Lung (tissue), 11 donors: ENCODE measurements at regions not wholly inside any gene's neighbourhood (a gene's known extent, or its start where the extent isn't known, plus 50 kb on each side); places are given as distances from the start of the nearest gene placed in this dataset.

Experiments
- ATAC-seq: fragments of 200-7000 bp; cut with Tn5 transposase; one replicate; pipeline ENCODE4 v1.9.1; 2020; ENCODE audit warnings: moderate number of reproducible peaks; ENCODE audit not compliant: insufficient read depth, low FRiP score
- DNase-seq, 3 donors: peaks; one replicate each; pipeline ENCODE4 v3.0.0-alpha.2; 2013 to 2017
- H3K27ac ChIP-seq, 2 donors: one replicate each; pipeline ENCODE4 v1.5.1; 2013; ENCODE audit warnings: mild to moderate bottlenecking in 2 of 2, moderate library complexity in 2 of 2, control low read depth in 1 of 2, inconsistent platforms in 1 of 2, low read depth in 1 of 2, low read length in 1 of 2
- H3K27me3 ChIP-seq, 3 donors: one replicate each; pipeline ENCODE4 v1.5.1; 2013; ENCODE audit warnings: low read length in 2 of 3; ENCODE audit not compliant: control insufficient read depth in 3 of 3, insufficient read depth in 3 of 3
- H3K36me3 ChIP-seq, 4 donors: one replicate each; pipeline ENCODE4 v1.5.1; 2013; ENCODE audit warnings: low read length in 4 of 4, mild to moderate bottlenecking in 1 of 4, moderate library complexity in 1 of 4; ENCODE audit not compliant: control insufficient read depth in 4 of 4, insufficient read depth in 4 of 4
- H3K4me1 ChIP-seq, 5 donors: one replicate each; pipeline ENCODE4 v1.5.1; 2013; ENCODE audit warnings: low read length in 5 of 5, mild to moderate bottlenecking in 2 of 5, moderate library complexity in 1 of 5; ENCODE audit not compliant: control insufficient read depth in 5 of 5, insufficient read depth in 5 of 5
- H3K4me3 ChIP-seq: one replicate; pipeline ENCODE4 v1.5.1; 2013; ENCODE audit warnings: mild to moderate bottlenecking, control low read depth, moderate library complexity
- H3K9ac ChIP-seq, 2 donors: one replicate each; pipeline ENCODE4 v1.5.1; 2013; ENCODE audit warnings: low read length in 2 of 2, control low read depth in 1 of 2; ENCODE audit not compliant: insufficient read depth in 1 of 2
- H3K9me3 ChIP-seq, 4 donors: one replicate each; pipeline ENCODE4 v1.5.1; 2013; ENCODE audit warnings: low read length in 3 of 4, mild to moderate bottlenecking in 1 of 4, moderate library complexity in 1 of 4; ENCODE audit not compliant: control insufficient read depth in 4 of 4, insufficient read depth in 3 of 4
- CTCF ChIP-seq: IDR thresholded peaks from 2 replicates; pipeline ENCODE4 v1.5.1; 2012; ENCODE audit warnings: mild to moderate bottlenecking; ENCODE audit errors: control extremely low read depth, extremely low read depth
- WGBS, 2 donors: extraction: QIAGEN DNeasy Blood & Tissue Kit; methylation state at CpG; one replicate each; pipeline ENCODE4 v1.1.7; 2013; 5-methylcytosine and 5-hydroxymethylcytosine counted together
- donor health status: control.
- donor health status: control.
- donor health status: Bipolar disorder and iron deficiency.
- donor health status: healthy.
- donor health status: DM: yes; HTN: yes; CAD: no.

- Histone ChIP-seq H3K27me3 (no peaks in the 10 kb centered on the region), H3K9ac (peak overlapping the region in 1 of 2 donors; percentile 7)
- no peak for TF ChIP-seq CTCF
Observed at GRCh38 chr14:38089123-38089522, 118.6 kb upstream of the SSTR1 start.

GRCh38 chr14:38090506-38090905 lies 117.2 kb upstream of the SSTR1 start:
- TF ChIP-seq CTCF = no peak
- H3K9me3 ChIP-seq = peaks cover 0 to 4% (median 2%) of the 10 kb centered on the region in 4 donors
- no peak overlapping the region for H3K4me3 ChIP-seq
- no peak overlapping the region for H3K9ac ChIP-seq
- no peaks in the 10 kb centered on the region for H3K27me3 ChIP-seq
- H3K27ac ChIP-seq = no peak overlapping the region
- DNase-seq (no peak), ATAC-seq (no peak)
- peaks cover 0 to 3% (median 0%) of the 10 kb centered on the region in 5 donors for H3K4me1 ChIP-seq
- H3K36me3 ChIP-seq = no peaks in the 10 kb centered on the region
- WGBS, 2 donors = 64 to 87% methylated on average over 3 of the region's 3 CpGs

More at GRCh38 chr14:38089123-38089522, 118.6 kb upstream of the SSTR1 start:
- DNase-seq = peak in 1 of 3 donors; percentile 43
- peaks cover 0 to 3% (median 0%) of the 10 kb centered on the region in 5 donors for H3K4me1 ChIP-seq
- H3K9me3 ChIP-seq = peaks cover 0 to 4% (median under 1%) of the 10 kb centered on the region in 4 donors
- no peak overlapping the region for H3K4me3 ChIP-seq
- WGBS, 2 donors = 26 to 32% methylated on average over 3 of the region's 3 CpGs
- no peaks in the 10 kb centered on the region for H3K36me3 ChIP-seq
- no peak overlapping the region for H3K27ac ChIP-seq
- no peak for ATAC-seq

GRCh38 chr14:38098074-38098836 lies 109.4 kb upstream of the SSTR1 start:
- no peak for TF ChIP-seq CTCF
- ATAC-seq (no peak), DNase-seq (no peak)
- no peaks in the 10 kb centered on the region for H3K4me1 ChIP-seq
- H3K9me3 ChIP-seq = peaks cover 2 to 10% (median 3%) of the 10 kb centered on the region in 4 donors
- WGBS, 2 donors = 90 to 96% methylated on average over 4 of the region's 4 CpGs
- H3K4me3 ChIP-seq = no peak overlapping the region
- H3K27me3 ChIP-seq = no peaks in the 10 kb centered on the region
- H3K36me3 ChIP-seq = no peaks in the 10 kb centered on the region
- no peak overlapping the region for H3K27ac ChIP-seq
- no peak overlapping the region for H3K9ac ChIP-seq
